ENCODE measurements at regions not wholly inside any gene's neighbourhood (a gene's known extent, or its start where the extent isn't known, plus 50 kb on each side); places are given as distances from the start of the nearest gene placed in this dataset.

DNA sequence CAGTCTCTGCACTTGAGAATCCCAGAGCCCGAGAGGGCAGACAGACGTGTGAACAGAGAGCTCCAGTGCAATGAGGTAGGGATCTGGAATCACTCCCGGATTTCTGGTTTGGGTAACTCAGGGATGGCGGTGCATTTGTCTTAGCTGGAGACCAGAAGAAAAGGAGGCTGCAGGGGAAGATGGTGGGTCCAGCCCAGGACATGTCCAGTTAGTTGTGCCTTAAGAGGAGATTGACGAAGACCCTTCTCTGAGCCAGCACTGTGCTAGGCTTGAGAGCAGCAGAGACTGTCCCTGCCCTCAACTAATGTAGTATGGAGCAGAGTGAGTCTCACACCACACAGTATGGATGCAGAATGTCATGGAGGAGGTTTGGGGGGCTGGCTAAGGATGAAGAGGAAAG, 150.6 kb upstream of the COPS8 start:
- no peak for DNase-seq

DNA sequence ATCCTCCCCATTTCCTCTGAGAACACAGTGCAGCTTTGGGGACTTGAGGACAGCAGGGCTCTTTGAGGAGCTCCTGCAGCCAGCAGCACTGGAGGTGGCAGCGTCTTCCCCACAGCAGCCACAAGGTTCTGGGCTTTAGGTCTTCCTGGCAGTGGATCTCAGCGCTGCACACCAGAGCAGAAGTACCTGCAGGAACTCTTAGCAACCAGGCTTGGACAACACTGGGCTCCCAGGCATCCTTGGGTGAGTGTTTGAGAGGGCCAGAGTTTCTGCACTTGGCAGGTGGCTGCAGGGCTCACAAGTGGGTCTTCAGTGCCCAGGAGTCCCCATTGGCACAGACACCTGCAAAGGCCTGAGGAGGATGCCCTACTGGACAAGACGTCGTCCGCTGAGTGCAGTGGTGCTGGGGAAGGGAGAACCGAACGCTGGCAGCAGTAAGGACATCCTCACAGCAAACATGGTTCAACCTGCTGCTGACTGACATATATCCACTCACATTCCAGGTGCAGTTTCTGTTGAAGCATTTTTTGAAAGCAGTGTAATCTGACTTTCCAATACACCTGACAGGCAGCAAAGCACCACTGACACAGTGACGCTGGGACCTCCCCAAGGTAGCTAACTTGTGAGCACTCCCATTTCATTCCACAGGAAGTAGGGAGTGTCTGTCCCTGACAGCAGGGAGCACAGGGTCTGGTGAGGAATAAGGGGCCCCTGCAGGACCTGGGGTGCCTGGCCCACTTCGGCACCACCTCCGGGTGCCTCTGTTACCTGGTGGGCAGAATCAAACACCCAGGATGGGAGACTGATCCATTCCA, 149.9 kb upstream of the COPS8 start:
- no peak for DNase-seq

DNA sequence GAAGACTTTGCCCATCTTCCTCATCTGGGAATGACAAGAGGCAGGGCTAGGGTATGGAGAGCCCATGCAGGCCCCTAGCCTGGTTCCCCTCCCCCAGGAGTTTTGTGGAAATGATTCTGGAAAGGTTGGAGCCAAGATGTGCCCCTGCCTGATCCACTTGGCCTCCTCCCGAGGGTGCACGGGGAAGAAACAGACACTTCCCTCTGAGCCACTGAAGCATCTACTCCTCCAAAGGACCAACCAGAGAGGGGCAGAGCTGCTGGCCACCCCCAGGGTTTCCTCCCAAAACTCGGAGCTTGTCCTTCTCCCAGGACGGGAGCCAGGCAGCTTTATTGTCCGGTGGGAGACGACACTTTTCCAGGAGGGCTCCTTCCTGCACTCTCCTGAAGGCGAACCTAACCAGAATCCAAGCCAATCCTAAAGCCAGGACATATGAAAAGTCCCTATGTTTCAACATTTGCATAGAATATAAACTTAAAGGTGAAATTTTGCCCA, 149.2 kb upstream of the COPS8 start:
- no peak for DNase-seq

DNA sequence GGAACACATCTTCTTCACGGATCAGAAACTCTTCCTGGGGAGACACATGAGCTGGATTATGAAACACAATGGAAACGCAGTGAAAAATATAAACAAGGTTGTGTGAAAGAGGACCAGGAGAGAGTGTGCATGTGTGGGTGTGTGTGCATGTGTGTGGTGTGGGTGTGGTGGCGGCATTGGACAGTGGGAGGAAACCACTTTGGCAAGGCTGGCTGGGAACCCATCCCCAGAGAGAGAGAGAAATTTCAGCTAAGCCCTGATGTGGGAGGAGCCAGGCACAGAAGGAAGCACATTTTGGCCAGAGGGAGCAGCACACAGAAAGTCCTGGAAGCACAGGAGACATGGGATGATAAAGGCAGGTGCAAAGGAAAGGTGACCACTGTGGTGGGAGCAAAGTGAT, 147.6 kb upstream of the COPS8 start:
- no peak for DNase-seq

DNA sequence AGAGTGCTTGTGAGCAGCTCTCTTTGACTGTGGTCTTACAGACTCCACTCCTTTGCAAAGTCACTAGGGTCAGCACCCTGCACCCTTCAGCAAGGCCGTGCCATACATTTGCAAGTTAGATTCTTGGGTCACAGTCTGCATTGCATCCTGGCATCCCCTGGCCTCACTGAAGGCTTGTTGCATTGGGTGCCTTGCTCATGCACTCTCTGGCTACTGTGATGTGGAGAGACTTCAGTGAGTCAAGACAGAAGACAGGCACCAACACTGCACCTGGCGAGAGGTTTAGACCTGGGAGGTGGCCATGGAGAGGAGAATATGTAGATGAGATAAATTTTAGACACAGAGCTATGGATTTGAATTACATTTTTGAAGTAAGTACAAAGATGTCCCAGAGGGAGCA, 146.4 kb upstream of the COPS8 start:
- no peak for DNase-seq

DNA sequence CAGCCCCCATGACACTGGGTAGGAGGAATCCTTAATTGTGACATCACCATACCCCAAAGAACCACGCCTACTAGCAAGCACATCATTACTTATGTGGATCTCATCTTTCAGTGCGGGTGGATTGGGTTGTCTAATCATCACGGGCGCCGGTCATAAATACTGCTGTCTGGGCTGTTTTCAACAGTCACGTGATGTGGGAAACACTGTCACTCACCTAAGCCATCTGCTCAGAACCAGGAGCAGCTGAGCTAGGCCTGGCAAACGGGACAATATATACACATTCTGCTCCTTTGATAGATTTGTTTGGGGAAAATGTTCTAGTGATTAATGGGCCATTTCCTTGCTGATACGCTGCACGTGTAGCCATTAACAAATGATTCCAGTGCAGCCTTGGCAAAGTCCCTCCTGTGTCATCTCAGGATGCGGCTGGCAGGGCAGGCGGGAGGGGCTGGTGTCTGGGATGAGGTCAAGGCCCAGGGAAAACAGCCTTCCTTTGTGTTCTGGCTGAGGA, 145.9 kb upstream of the COPS8 start:
- peak; percentile 61 for DNase-seq

DNA sequence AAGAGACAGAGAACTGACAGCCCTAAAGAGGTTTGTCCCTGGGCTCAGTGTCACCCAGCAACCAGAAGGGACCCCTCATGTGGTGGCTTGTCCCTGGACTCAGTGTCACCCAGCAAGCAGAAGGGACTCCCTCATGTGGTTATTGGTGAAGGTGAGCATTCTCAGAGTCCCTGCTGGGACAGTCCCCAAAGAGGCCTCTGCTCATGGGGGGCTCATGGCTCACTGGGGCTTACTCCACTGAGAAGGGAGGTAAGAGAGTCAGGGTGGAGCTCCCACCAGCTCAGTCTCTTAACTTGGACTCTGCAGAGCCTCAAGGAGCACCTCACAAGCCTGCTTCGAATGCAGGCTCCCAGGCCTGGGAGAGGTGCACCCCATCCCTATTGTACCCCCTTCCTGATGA, 145.2 kb upstream of the COPS8 start:
- no peak for DNase-seq

DNA sequence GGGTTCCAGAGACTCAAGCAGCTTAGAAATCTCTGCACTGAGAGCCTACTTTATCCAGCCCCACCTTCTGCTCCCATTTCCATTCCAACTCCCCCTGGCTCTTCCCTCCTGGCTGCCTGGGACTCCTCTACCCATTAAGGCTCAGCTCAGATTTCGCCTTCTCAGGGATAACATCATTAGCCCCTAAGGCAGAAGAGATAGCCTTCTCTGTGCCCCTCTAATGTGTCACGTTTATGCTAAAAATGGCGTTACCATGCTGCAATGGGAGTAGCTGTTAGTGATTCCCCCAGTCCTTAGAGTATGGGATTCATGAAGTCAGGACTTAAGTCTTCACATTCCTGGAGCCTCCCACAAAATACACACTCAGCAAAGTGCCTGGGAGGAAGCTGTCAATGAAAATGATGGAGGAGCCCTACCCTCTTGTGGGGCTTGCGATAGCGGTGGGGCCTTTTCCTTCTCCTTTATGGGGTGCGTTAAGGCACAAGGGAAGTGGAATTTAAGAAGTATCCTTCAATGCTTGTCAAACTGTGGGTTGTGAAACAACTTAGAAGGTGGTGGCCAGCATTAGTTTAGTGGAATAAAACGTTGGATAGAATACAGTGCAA, 144.7 kb upstream of the COPS8 start:
- no peak for DNase-seq

DNA sequence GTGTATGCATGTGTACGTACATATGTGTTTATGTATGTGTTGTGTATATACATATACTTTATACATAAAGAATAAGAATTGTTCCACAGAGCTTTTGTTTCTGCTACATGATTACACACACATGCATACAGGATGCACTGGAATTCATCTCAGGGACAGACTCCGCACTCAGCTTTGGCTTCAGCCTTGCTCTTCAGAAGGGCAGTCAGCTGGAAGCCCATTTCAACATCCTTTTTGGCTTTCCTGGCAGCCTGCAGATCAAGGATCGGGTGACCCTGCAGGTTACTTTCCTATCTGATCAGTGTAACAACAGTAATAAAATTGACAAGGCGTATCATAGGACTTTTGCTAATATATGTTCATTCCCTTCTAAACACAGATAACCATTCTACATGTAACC, 144.1 kb upstream of the COPS8 start:
- no peak for DNase-seq

DNA sequence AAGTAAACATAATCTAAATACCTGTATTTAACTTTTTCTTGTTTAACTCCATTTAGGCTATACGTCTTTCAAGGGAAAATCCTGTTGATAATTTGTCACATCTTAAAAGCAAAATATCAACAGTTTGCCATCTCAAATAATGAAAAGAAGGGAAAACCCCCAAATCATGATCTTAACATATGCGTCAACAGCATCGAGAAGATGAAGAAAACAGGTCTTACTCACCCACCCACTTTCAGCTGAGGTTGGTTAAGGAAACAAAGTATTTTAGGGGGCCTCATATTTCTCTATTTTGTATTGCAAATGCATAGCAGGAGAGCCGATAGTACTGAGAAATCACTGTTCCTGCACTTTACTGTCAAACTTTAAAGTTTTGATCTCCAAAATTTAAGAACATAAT, 143.1 kb upstream of the COPS8 start:
- no peak for DNase-seq

DNA sequence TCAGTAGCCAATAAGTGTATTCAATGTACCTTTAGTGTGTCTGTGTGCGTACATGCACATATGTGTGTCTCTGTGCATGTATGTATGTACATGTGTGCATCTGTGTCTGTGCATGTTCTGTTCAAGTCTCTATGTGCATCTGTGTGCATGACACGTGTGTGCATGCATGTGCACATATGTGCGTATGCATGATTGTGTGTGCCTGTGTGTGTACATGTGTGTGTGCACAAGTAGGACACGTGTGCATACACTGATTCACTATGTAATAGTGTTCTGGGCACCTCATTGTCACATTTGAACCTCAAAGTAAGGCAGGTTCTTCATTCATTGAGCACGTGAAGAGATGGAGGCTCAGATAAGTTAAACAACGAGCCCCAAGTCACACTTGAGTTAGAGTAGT, 142.6 kb upstream of the COPS8 start:
- no peak for DNase-seq

DNA sequence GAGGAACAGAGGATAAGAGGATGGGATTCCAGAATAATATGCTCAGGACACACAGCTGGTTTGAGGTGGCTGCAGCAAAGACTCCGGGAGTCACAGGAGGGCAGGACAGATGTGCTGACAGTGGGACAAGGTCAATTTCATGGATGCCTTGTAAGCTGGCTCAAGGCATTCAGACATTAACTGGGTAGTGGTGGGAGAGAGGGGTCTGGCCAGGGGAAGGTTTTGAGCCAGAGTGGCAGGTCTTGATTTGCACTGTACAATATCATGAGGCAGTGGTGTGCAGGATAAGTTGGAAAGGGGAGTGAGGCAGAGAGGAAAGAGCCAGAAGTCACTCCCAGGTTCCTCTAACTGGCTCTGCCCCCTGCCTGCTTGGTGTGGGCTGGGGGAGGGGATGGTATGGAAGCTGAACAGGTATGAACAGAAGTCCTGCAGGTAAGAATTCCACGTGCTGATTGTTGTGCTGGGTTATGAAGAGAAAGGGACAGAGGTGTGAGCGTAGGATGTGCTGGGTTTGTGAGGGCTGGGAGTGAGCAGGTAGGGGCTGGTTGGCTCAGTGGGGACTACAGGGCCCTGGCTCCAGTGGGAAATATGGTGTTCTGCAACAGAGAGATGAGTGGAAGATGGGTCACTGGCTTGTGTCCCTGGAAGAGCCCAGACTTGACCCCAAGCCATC, 141.7 kb upstream of the COPS8 start:
- no peak for DNase-seq

DNA sequence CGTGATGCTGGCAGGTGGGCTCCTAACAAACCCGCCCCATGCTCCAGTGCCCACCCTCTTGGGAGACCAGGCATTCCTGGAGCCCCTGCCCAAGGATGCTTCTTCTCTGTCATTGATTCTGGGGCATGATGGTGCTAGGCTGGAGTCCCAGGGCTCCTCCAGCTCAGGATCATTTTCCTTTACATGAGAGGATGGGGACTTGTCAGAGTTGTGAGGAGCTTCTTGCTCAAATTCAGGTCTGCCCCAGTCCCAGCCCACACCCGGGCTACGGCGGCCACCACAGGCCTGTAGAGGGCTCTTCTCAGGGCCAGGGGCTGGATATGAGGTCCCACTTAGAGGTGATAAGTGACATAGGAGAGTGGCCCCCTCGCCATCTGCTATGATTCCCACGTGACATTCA, 141.1 kb upstream of the COPS8 start:
- DNase-seq = no peak

DNA sequence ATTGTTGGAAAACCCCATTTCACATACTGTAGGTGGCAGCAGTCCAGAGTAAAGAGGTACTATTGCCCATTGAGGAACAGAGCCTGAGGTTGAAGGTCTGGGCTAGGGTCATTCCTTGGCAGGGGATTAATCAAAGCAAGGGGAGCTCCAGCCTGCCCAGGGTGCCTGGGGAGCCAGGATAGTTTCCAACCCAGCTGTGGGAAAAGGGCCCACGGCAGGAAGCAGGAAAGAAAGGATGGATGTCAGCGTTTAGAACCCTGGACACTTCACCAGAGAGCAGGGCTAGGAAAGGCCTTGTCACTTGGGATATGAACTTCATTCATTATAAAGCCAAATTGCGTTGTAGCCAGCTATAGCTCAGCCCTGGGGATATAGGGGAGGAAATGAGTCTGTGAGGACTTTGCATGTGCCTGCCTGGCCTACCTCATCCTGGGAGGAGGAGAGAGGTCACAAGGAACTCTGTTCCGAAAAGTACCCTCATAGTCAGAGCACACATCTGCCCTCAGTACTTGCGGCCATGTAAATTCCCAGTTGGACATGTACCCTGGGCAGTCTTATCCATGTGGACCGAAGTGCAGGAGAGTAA, 140.2 kb upstream of the COPS8 start:
- no peak for DNase-seq

DNA sequence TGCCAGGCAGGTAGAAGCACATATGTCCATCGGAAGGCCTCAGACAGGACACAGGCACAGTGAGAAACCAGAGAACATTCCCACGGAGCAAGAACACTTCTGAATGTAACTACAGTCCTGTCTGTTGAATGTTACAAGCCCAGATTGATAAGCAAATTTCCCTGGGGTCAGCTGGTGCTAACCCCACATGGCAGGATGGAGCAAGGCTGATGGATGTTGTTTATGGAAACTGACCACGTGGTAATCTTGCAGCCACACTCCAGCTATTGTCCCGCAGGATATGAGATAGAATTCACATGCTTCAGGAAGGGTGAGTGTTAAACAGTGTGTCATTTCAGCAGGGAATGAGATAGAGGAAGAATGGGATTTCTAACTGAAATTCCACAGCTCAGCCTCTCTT, 138.8 kb upstream of the COPS8 start:
- no peak for DNase-seq

DNA sequence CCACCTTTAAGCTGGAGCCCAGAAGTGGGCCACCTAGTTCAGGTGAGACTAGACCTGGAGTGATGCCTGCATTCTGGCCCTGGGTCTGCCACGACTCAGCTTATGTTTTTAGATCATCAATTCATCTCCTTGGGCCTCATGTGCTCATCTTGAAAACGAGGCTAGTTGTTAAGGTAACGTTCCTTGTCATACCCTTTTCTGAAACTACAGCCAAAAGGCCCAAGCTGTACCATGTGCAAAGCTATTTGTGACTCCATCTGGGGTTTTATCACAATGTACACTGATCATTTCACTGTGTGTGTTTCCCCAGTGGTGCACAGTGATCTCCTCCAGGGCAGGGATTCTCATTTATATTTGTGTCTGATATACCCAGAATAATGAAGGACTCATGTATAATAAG, 138.4 kb upstream of the COPS8 start:
- no peak for DNase-seq

DNA sequence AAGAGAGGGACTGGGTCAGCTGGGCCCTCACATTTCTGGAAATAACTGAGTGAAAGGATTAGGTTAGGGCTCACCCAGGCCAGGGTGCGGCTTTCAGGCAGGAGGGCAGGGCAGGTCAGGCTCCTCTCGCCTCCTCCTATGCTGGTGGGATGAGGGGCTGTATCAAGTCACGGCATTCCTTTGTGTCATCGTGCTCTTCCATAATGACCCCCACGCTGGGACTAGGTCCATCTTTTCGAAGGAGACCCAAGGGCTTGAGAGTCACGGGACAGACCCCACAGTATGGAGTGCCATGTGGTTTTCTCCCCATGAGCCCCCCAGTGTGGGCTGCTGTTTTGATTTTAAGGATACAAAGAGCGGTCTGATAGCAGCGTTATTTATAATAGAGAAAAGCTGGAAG, 137.8 kb upstream of the COPS8 start:
- no peak for DNase-seq

DNA sequence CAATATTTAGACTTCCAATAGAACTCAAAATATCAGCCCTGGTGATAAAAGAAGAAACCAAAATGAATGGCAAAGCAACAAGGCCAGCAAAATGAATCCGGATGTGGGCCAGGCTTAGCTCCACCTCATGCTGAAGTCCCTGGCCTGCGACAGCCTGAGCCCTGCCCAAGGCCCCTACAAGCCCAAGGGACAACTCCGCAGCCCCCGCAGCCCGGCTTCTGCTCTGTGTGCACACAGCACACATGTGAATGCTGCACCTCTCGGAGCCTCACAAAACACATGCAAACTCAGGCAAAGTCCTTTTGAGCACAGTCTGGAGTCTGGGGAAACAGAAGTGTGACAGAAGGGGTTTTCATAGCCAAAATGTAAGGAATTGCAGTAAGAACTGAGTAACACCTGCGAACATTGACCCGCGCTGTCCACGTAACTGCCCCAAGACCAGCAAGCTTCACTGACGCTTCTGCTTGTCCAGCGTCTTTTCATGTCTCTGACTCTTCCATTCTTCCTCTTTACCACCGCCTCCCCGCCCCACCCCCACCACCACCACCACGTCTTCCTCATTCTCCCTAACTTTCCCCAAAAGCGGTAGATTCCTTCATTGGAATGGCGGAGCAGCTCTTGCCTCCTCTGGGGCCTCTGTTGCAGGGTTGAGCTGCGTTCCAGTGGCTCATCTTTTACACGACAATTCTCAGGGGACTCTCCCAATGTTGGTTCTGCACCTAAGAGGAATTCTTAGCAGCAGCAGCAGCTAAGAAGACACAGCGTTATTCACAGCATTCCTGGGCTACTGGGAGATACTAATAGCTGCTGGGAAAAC, 136.4 kb upstream of the COPS8 start:
- DNase-seq = no peak

DNA sequence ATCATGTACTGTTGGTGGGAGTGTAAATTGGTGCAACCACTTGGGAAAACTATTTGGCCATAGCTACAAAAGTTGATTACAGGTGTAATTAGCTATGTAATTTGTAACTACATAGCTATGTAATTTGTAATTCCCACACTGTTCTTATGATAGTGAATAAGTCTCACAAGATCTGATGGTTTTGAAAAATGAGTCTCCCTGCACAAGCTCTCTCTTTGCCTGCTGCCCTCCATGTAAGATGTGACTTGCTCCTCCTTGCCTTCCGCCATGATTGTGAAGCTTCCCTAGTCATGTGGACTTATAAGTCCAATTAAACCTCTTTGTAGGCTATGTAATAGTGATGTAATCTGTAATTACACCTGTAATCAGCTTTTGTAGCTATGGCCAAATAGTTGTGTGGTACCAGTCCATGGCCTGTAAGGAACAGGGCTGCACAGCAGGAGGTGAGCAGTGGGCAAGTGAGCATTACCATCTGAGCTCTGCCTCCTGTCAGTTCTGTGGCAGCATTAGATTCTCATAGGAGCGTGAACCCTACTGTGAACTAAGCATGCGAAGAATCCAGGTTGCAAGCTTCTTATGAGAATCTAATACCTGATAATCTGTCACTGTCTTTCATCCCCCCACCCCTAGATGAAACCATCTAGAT, 133.7 kb upstream of the COPS8 start:
- no peak for DNase-seq

DNA sequence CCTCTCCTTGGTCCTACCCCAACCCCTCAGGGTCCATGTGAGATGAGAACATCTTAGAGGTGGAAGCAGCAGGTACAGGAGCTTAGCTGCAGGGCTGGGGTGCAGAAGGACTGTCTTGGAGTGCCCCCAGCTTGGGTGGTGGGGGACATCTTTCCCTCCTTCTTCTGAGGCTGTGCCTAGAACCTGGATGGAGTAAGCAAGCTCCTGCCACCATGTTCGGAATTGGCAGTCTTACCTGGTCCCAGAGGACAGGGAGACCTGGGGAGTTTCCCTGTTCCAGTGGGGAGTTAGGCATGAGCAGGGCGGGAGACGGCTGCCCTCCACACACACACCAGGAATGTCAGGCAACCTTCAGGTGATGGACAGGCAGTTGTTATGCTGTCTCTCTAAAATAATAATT, 131.0 kb upstream of the COPS8 start:
- no peak for DNase-seq

DNA sequence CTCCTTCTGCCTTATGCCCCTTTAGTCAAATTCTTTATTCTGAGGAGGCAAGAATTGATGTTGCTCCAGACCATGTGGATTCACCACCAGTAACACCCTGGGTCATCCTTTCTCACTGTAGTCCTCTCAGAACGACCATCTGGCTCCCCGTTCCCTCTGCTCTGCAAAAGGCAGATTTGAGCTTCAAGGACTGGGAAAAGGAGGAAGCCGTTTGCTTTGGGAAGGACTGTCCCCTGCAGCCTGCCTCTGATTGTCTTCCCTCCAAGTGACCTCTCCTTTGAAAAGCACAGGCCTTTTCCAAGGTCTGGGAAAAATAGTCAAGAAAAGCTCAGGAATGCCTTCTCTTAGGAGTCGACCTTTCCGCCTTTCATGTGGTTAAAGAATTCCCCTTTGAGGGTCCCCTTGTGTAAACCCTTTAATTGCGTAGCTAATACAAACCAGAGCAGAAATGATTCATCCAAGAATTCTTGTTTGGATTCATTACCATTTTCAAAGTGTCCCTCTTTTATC, 130.1 kb upstream of the COPS8 start:
- DNase-seq = no peak

Data from renal pelvis (tissue), 1 donor.